Right atrium auricular region (tissue), 2 donors: ENCODE measurements at regions not wholly inside any gene's neighbourhood (a gene's known extent, or its start where the extent isn't known, plus 50 kb on each side); places are given as distances from the start of the nearest gene placed in this dataset.

ENCODE experiments used
- DNase-seq: peaks from one replicate; pipeline ENCODE4 v3.0.0-alpha.2; 2019; ENCODE audit warnings: low spot score
- H3K27ac ChIP-seq, 2 donors: fragments of 200-600 bp; sonication (generic); 1 replicate in 1 of 2; 2 replicates in 1 of 2; pipeline ENCODE4 v1.5.1; 2016 to 2019
- H3K27me3 ChIP-seq, 2 donors: fragments of 200-600 bp; sonication (generic); one replicate each; pipeline versions ENCODE4 v1.5.1 to v1.6.0; 2017 to 2019
- H3K36me3 ChIP-seq: fragments of 200-600 bp; sonication (generic); one replicate; pipeline ENCODE4 v1.5.1; 2016
- H3K4me1 ChIP-seq, 2 donors: fragments of 200-600 bp; sonication (generic); one replicate each; pipeline versions ENCODE4 v1.5.1 to v1.6.0; 2017 to 2019
- H3K4me3 ChIP-seq, 2 donors: fragments of 200-600 bp; sonication (generic); 1 replicate in 1 of 2; 2 replicates in 1 of 2; pipeline ENCODE4 v1.5.1; 2017 to 2019; ENCODE audit warnings: mild to moderate bottlenecking in 1 of 2, moderate library complexity in 1 of 2
- H3K9me3 ChIP-seq, 2 donors: fragments of 200-600 bp; sonication (generic); one replicate each; pipeline ENCODE4 v1.5.1; 2019
- CTCF ChIP-seq, 2 donors: fragments of 200-600 bp; sonication (generic); IDR thresholded peaks; one replicate each; pipeline ENCODE4 v1.5.1; 2019; ENCODE audit warnings: antibody characterized with exemption in 2 of 2

- H3K27ac ChIP-seq: no peak overlapping the region
- H3K36me3 ChIP-seq: no peaks in the 10 kb centered on the region
- no peak for DNase-seq
- TF ChIP-seq CTCF (IDR thresholded peaks at IDR 0.05): no peak
- no peaks in the 10 kb centered on the region for H3K27me3 ChIP-seq
- H3K4me3 ChIP-seq: no peak overlapping the region
- H3K9me3 ChIP-seq: peaks cover 0 to 11% of the 10 kb centered on the region in 2 donors
- H3K4me1 ChIP-seq: no peaks in the 10 kb centered on the region
Observed at GRCh38 chrX:143171703-143172102, 146.0 kb downstream of the SPANXN4 start.

GRCh38 chrX:143165778-143166177 lies 140.1 kb downstream of the SPANXN4 start:
- TF ChIP-seq CTCF (IDR thresholded peaks at IDR 0.05): no peak
- Histone ChIP-seq H3K27ac (no peak overlapping the region), H3K27me3 (no peaks in the 10 kb centered on the region), H3K4me1 (no peaks in the 10 kb centered on the region), H3K36me3 (no peaks in the 10 kb centered on the region), H3K9me3 (no peaks in the 10 kb centered on the region), H3K4me3 (no peak overlapping the region)
- DNase-seq: no peak

- no peak for TF ChIP-seq CTCF (IDR thresholded peaks at IDR 0.05)
Observed at GRCh38 chrX:143139681-143140080, 114.0 kb downstream of the SPANXN4 start.

GRCh38 chrX:143121477-143121876 lies 95.7 kb downstream of the SPANXN4 start:
- Histone ChIP-seq H3K36me3 (no peaks in the 10 kb centered on the region), H3K9me3 (no peaks in the 10 kb centered on the region)
- TF ChIP-seq CTCF (IDR thresholded peaks at IDR 0.05): no peak

More at GRCh38 chrX:143139681-143140080, 114.0 kb downstream of the SPANXN4 start:
- no peak for DNase-seq
- no peaks in the 10 kb centered on the region for H3K4me1 ChIP-seq
- H3K27me3 ChIP-seq: no peaks in the 10 kb centered on the region
- no peak overlapping the region for H3K27ac ChIP-seq
- H3K9me3 ChIP-seq: no peaks in the 10 kb centered on the region
- H3K4me3 ChIP-seq: no peak overlapping the region
- H3K36me3 ChIP-seq: no peaks in the 10 kb centered on the region

GRCh38 chrX:143115466-143115865 lies 89.7 kb downstream of the SPANXN4 start:
- Histone ChIP-seq H3K27me3 (no peaks in the 10 kb centered on the region), H3K36me3 (no peaks in the 10 kb centered on the region), H3K9me3 (no peaks in the 10 kb centered on the region), H3K4me3 (no peak overlapping the region), H3K4me1 (no peaks in the 10 kb centered on the region), H3K27ac (no peak overlapping the region)
- DNase-seq: no peak
- TF ChIP-seq CTCF (IDR thresholded peaks at IDR 0.05): no peak

More at GRCh38 chrX:143121477-143121876, 95.7 kb downstream of the SPANXN4 start:
- Histone ChIP-seq H3K4me3 (no peak overlapping the region), H3K4me1 (no peaks in the 10 kb centered on the region), H3K27me3 (no peaks in the 10 kb centered on the region), H3K27ac (no peak overlapping the region)
- no peak for DNase-seq

- no peak for TF ChIP-seq CTCF (IDR thresholded peaks at IDR 0.05)
- no peak overlapping the region for H3K4me3 ChIP-seq
- H3K9me3 ChIP-seq: no peaks in the 10 kb centered on the region
- no peaks in the 10 kb centered on the region for H3K36me3 ChIP-seq
- H3K4me1 ChIP-seq: no peaks in the 10 kb centered on the region
- no peaks in the 10 kb centered on the region for H3K27me3 ChIP-seq
- DNase-seq: no peak
- H3K27ac ChIP-seq: no peak overlapping the region
Observed at GRCh38 chrX:143095816-143096215, 70.1 kb downstream of the SPANXN4 start.
